ENCODE measurements at regions not wholly inside any gene's neighbourhood (a gene's known extent, or its start where the extent isn't known, plus 50 kb on each side); places are given as distances from the start of the nearest gene placed in this dataset.
"Not testable (repeated sequence)": the region's sequence is repeated elsewhere in the genome, so short reads cannot be mapped to it uniquely, and the experiment has no call there.

DNA sequence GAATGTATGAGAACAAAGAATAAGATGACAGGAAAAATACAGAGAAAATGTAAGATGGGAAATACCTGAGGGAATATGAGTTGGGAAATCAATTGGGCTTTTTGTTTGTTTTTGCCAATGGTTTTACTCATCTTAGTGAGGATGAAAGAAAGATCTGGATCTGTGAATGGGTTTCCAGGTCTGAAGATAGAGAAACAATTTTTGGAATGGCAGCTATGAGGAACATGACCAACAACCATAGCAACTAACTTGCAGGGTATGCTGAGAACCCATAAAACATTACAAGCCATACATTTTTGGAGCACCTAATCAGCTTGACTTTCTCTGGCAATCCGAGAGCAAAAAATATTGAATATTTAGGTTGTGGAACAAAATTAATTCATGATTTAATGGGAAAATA, 290.0 kb downstream of the KCTD12 start:
- H3K4me1 Mint-ChIP-seq, result no peaks in the 10 kb centered on the region
- H3K36me3 Mint-ChIP-seq (ENCODE audit: low read depth), result no peaks in the 10 kb centered on the region
- ATAC-seq (replicated peaks), result no peak
- H3K9me3 Mint-ChIP-seq, result no peaks in the 10 kb centered on the region
- H3K27me3 Mint-ChIP-seq, result no peaks in the 10 kb centered on the region
- H3K4me3 Mint-ChIP-seq, result no peak overlapping the region
- no peak overlapping the region for H3K27ac Mint-ChIP-seq

DNA sequence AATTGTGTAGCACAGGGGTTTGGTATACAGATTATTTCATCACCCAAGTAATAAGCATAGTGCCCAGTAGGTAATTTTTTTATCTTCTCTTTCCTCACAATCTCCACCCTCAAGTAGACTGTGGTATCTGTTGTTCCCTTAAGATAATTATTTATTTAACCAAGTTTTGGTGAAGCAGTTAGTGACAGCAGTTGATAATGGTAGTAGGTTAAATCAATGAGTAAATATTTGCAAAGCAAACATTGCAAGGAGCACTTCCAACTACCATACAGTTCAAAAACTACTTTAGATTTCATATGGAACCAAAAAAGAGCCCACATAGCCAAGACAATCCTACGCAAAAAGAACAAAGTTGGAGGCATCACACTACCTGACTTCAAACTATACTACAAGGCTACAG, 291.8 kb downstream of the KCTD12 start:
- ATAC-seq (replicated peaks), result no peak
- no peaks in the 10 kb centered on the region for H3K4me1 Mint-ChIP-seq

DNA sequence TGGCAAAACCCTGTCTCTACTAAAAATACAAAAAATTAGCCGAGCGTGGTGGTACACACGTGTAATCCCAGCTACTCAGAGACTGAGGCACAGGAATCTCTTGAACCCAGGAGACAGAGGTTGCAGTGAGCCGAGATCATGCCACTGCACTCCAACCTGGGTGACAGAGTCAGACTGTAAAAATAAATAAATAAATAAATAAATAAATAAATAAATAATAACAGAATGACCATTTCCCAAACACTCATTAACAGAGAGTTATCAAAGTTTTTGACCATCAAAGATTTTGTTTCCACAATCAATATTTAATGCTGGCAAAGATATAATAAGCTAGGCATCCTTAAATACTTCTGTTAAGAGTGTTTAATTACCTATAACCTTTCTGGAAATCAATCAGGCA, 299.4 kb downstream of the KCTD12 start:
- Mint-ChIP-seq H3K9me3 (no peaks in the 10 kb centered on the region), H3K36me3 (ENCODE audit: low read depth) (no peaks in the 10 kb centered on the region), H3K27me3 (peaks cover 11% of the 10 kb centered on the region), H3K4me3 (no peak overlapping the region), H3K4me1 (no peaks in the 10 kb centered on the region), H3K27ac (no peak overlapping the region)
- ATAC-seq (replicated peaks), result no peak

More for the DNA sequence above, 291.8 kb downstream of the KCTD12 start:
- Mint-ChIP-seq H3K27ac (no peak overlapping the region), H3K27me3 (no peaks in the 10 kb centered on the region), H3K4me3 (no peak overlapping the region), H3K36me3 (ENCODE audit: low read depth) (no peaks in the 10 kb centered on the region), H3K9me3 (no peaks in the 10 kb centered on the region)

DNA sequence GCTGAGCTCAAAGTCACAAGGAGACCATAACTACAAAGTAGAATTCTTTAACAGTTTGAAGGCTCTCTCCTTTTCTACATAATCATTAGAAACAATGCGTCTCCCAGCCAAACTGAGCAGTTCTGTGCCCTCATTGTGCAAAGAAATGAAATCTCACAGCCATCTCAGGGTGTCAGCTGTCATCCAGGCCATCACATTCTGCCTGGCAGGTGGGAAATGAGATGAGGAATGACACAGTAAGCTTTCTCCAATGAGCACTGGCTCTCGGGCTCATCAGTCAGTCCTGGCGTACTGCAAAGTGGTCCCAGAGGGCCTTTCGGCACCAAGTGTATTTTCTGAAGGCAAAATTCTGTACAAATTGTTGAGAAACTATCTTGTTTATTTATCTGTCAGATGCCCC, 306.5 kb downstream of the KCTD12 start:
- Mint-ChIP-seq H3K36me3 (ENCODE audit: low read depth) (no peaks in the 10 kb centered on the region), H3K9me3 (peaks cover 19% of the 10 kb centered on the region), H3K4me3 (no peak overlapping the region), H3K27me3 (peaks cover 16% of the 10 kb centered on the region), H3K27ac (no peak overlapping the region), H3K4me1 (no peaks in the 10 kb centered on the region)
- ATAC-seq (replicated peaks), result no peak

DNA sequence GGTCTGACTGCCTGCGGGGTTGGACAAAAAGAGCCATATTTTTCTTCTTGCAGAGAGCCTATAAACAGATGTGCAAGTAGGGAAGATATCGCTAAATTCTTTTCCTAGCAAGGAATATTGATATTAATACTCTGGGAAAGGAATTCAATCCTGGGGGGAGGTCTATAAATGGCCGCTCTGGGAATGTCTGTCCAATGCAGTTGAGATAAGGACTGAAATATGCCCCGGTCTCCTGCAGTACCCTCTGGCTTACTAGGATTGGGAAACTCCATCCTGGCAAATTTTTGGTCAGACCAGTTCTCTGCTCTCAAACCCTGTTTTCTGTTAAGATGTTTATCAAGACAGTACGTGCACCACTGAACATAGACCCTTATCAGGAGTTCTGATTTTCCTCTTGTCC, 310.6 kb downstream of the KCTD12 start:
- peaks cover 16% of the 10 kb centered on the region for H3K27me3 Mint-ChIP-seq

DNA sequence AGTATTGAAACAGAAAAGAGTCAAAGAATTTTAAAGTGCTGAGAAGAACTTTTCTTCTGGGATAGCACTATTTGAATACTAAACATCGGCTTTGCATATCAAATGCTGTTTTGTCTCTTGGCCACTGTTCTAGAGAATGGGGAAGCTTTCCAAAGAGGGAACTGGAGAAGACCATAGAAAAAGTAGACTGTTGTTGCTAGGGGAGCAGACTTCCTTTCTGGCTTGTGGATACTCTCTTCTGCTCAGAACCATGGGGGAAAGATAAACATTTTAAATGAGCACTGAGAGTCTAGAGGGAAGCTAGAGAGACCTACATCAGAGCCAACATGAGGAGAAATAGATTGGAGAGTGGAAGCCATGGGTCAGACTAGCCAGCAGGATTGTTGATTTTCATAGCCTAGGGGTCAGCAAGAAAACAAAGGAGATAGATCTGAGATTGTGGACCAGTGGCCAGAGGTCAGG, 315.7 kb downstream of the KCTD12 start:
- Mint-ChIP-seq H3K4me3 (no peak overlapping the region), H3K27ac (no peak overlapping the region), H3K4me1 (no peaks in the 10 kb centered on the region), H3K27me3 (no peaks in the 10 kb centered on the region), H3K9me3 (no peaks in the 10 kb centered on the region), H3K36me3 (ENCODE audit: low read depth) (no peaks in the 10 kb centered on the region)
- ATAC-seq (replicated peaks), result no peak

More for the DNA sequence above, 310.6 kb downstream of the KCTD12 start:
- not testable (repeated sequence) for H3K4me3 Mint-ChIP-seq; H3K4me1 Mint-ChIP-seq; ATAC-seq (replicated peaks); H3K36me3 Mint-ChIP-seq (ENCODE audit: low read depth); H3K27ac Mint-ChIP-seq
- H3K9me3 Mint-ChIP-seq, result peaks cover 18% of the 10 kb centered on the region

DNA sequence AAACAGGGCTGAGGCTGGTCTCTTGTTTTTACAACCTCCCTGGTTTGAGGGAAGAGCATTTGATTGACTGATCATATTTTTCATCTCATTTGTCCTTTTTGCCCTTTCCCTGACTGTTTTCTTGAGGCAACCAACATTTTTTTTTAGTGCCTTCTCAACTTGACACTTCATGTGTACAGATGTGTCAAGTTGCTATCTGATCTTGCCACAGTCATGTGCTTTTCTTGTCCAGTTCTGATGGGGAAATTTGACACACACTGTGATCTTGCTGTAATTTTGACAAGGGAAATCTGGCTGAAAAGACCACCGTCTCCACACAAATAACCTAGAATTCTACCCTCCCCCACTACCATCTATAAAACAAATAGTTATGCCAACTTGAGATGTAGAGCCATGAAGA, 329.6 kb downstream of the KCTD12 start:
- no peak overlapping the region for H3K4me3 Mint-ChIP-seq
- H3K9me3 Mint-ChIP-seq, result no peaks in the 10 kb centered on the region
- no peaks in the 10 kb centered on the region for H3K36me3 Mint-ChIP-seq (ENCODE audit: low read depth)
- no peak for ATAC-seq (replicated peaks)
- no peaks in the 10 kb centered on the region for H3K4me1 Mint-ChIP-seq
- H3K27me3 Mint-ChIP-seq, result peaks cover 8% of the 10 kb centered on the region
- no peak overlapping the region for H3K27ac Mint-ChIP-seq

DNA sequence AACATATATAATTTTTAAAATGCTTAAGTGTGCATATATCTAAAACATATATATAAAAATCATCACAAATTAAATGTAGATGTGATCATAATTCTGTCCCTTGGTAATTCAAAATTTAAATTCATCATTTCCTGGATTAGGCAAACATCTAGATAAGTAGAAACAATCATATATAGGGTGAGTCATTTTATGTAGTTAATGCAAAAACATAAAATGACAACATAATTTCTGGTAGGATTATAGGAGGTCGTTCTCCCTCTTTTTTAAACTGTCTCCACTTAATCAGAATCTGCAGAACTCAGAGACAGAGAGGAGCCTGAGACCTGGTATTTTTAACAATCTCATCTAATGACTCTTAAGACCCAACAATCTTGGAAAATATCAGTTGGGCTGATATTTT, 333.4 kb downstream of the KCTD12 start:
- ATAC-seq (replicated peaks), result no peak
- H3K27ac Mint-ChIP-seq, result no peak overlapping the region
- H3K4me1 Mint-ChIP-seq, result no peaks in the 10 kb centered on the region
- no peaks in the 10 kb centered on the region for H3K9me3 Mint-ChIP-seq
- H3K36me3 Mint-ChIP-seq (ENCODE audit: low read depth), result no peaks in the 10 kb centered on the region
- H3K4me3 Mint-ChIP-seq, result no peak overlapping the region
- peaks cover 6% of the 10 kb centered on the region for H3K27me3 Mint-ChIP-seq

DNA sequence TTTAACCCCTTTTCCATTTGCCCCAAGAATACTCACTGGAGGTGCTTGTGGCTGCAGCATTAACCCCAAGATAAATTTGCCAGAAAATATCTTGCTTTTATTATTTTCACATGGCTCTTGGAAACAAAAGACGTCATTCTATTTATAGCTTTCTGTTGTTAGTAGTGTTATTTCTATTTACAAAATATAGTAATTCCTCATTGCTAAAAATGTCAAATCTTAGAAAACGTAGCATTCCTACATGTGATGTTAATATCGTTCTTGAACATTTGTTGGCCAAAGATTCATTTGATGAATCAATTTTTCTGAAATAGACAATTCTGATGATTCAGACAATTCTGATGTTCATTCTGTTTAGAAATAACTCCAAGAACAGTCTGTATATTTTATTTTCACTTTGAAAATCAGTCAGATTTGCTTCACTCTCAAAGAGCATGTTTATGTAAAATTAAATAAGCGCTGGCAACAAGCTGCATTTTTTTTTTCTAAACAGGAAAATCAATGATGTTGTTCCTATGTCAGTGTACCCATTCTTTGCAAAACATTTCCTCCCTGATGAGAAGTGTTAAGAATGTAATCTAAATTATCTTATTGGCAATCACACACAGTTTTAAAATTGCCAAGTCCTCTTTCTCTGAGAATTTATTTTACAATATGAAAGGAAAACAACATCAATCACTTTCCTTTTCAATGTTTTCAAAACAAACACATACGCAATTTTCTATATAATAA, 334.0 kb downstream of the KCTD12 start:
- Mint-ChIP-seq H3K4me1 (no peaks in the 10 kb centered on the region), H3K27me3 (peaks cover 6% of the 10 kb centered on the region), H3K4me3 (no peak overlapping the region), H3K9me3 (no peaks in the 10 kb centered on the region), H3K27ac (no peak overlapping the region), H3K36me3 (ENCODE audit: low read depth) (no peaks in the 10 kb centered on the region)
- ATAC-seq (replicated peaks), result no peak

DNA sequence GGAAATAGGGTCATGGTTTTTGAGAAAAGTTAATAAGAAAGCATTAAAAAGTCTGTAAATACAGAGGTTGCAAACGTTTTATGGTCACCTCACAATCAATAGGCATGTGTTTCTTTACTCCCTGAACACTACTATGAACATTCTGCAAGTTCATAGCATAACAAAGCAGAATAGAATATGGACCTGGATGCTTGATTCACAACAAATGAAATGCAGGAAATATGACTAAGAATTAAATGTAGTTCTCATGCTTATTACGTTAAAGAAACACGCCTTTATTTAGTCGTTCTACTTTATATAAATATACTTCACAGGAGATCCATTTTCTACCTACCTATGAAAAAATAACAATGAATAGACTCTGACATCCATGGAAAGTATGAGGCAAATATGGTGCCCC, 344.0 kb downstream of the KCTD12 start:
- Mint-ChIP-seq H3K4me1 (no peaks in the 10 kb centered on the region), H3K36me3 (ENCODE audit: low read depth) (no peaks in the 10 kb centered on the region), H3K27me3 (peaks cover 10% of the 10 kb centered on the region), H3K9me3 (peaks cover 3% of the 10 kb centered on the region), H3K27ac (no peak overlapping the region), H3K4me3 (no peak overlapping the region)
- ATAC-seq (replicated peaks), result no peak

DNA sequence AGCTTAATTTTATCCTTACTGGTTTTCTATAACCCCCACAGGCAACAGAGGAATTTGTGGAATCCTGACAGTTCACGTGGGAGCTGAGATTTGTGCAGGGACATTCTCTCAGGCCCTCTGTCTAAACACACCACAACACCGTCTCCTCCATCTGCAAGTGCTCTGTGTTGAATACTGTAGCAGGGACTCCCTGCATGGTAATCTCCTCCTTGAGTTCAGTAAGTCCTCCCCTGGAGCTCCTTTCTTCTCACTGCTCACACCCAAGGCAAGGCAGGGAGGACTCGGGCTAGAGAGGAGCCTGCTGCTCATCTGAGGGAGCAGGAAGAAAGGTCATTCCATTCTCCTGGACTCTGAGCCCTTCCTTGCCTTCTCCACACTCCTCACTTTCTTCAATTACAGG, 348.2 kb downstream of the KCTD12 start:
- Mint-ChIP-seq H3K27me3 (peaks cover 20% of the 10 kb centered on the region), H3K27ac (no peak overlapping the region), H3K36me3 (ENCODE audit: low read depth) (no peaks in the 10 kb centered on the region), H3K4me3 (no peak overlapping the region), H3K9me3 (no peaks in the 10 kb centered on the region), H3K4me1 (no peaks in the 10 kb centered on the region)
- ATAC-seq (replicated peaks), result no peak

DNA sequence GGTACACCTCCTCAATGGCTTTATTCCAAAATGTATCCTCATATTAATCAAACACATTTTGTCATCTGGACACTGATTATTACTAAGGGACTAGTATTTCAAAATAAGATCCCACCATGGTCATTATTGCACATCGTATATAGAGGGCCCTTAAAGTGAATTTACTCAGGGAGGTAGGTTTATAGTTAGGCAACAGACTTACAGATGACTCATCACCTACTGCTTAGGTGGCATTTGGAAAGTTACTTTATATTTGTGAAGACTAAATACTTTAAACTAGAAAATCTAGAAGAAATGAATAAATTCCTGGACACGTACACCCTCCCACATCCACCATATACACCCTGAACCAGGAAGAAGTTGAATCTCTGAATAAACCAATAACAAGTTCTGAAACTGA, 353.0 kb downstream of the KCTD12 start:
- H3K27me3 Mint-ChIP-seq, result peaks cover 20% of the 10 kb centered on the region
- no peak for ATAC-seq (replicated peaks)
- H3K27ac Mint-ChIP-seq, result no peak overlapping the region
- H3K4me1 Mint-ChIP-seq, result no peaks in the 10 kb centered on the region
- H3K9me3 Mint-ChIP-seq, result no peaks in the 10 kb centered on the region
- H3K36me3 Mint-ChIP-seq (ENCODE audit: low read depth), result no peaks in the 10 kb centered on the region
- no peak overlapping the region for H3K4me3 Mint-ChIP-seq

DNA sequence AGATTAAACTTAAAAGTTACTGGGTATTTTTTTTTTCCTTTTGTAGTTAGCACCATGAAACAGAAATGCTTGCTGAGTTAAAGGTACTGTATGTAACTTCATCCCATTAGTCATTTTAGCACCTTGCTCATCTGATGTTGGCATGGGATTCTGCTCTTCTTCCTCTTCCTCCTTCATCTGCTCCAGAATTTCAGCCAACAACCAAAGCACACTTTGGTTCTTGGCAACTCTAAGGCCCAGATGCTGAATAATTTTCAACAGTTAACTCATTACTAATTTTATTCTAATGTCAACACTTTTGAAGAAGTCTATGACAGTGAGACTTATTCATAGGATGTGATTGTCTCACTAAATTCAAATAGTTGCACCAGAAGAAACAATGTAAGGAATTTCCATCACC, 359.2 kb downstream of the KCTD12 start:
- no peaks in the 10 kb centered on the region for H3K9me3 Mint-ChIP-seq
- no peak for ATAC-seq (replicated peaks)
- no peaks in the 10 kb centered on the region for H3K36me3 Mint-ChIP-seq (ENCODE audit: low read depth)
- no peak overlapping the region for H3K4me3 Mint-ChIP-seq
- no peak overlapping the region for H3K27ac Mint-ChIP-seq
- peaks cover 3% of the 10 kb centered on the region for H3K27me3 Mint-ChIP-seq
- H3K4me1 Mint-ChIP-seq, result no peaks in the 10 kb centered on the region

DNA sequence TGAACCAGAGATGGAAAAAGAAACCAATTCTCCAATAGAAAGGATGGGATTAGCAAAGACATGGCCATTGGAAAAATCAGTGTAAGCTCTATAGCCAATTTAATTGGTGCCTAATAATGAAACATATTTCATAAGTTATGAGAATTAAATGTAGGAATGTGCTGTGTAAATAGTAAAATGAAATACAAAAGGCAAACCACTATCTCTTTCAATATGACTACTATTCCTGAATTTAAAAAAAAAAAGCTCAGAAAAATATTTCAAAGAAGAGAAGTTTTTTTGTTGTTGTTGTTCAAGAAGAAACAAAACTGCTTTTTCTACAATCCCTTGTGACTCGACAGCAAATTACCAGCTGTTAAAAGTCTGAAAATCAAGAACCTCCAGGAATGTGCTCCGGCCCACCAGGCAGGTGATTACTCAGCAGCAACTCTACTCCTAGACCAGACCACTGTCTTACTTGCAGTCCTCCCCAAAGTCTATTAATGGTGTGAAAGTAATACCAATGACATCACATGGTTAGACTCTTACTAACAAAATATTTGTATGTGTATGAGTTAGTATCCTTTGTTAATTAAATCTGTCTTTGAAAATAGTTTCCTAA, 362.4 kb downstream of the KCTD12 start:
- Mint-ChIP-seq H3K27me3 (no peaks in the 10 kb centered on the region), H3K36me3 (ENCODE audit: low read depth) (no peaks in the 10 kb centered on the region), H3K9me3 (no peaks in the 10 kb centered on the region), H3K4me1 (no peaks in the 10 kb centered on the region), H3K4me3 (no peak overlapping the region), H3K27ac (no peak overlapping the region)
- no peak for ATAC-seq (replicated peaks)

DNA sequence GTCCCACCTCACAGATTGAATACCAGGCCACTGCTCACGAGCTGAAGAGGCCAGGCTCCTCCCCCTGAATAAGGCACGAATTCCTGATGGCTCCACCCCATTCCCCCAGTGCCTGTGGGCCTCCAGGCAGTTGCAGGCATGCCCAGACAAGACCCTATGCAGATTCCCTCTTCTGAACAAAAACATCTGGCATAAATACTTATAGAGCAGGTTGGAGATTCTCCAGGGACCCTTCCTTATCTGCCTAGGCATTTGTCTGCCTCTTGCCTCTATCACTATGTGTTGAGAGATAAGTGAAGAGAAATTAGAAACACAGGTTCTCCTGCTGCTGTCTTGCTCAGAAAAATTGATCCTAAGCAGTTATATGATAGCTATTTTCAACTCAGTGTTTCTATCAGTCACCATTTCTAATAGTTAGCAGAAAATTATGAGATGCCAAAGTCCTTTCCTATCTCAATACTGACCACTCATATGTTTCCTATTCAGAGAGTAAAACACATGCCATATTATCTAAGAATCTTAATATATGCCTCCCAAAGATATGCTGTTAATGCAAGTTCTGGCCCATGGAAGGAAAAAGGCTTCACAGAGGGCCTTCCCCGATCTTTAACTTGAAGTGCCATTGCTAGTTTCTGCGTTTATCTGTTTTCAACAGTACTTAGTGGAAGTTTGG, 364.0 kb downstream of the KCTD12 start:
- Mint-ChIP-seq H3K4me1 (no peaks in the 10 kb centered on the region), H3K9me3 (no peaks in the 10 kb centered on the region), H3K27ac (no peak overlapping the region), H3K4me3 (no peak overlapping the region), H3K27me3 (no peaks in the 10 kb centered on the region), H3K36me3 (ENCODE audit: low read depth) (no peaks in the 10 kb centered on the region)
- ATAC-seq (replicated peaks), result no peak
